ENCODE measurements at regions not wholly inside any gene's neighbourhood (a gene's known extent, or its start where the extent isn't known, plus 50 kb on each side); places are given as distances from the start of the nearest gene placed in this dataset.

- no peak for TF ChIP-seq SUZ12 (IDR thresholded peaks at IDR 0.05; ENCODE audit: extremely low read depth, insufficient read depth, insufficient read length)
- TF ChIP-seq YY1 (IDR thresholded peaks at IDR 0.05; ENCODE audit: insufficient read depth, insufficient read length) = no peak
- no peak for TF ChIP-seq ZNF274 (IDR thresholded peaks at IDR 0.05; ENCODE audit: low read depth, low read length)
Measured at GRCh38 chr1:191696354-191696753, 461.9 kb upstream of the RGS18 start.

Measured in NT2/D1 (cell line).